Omental fat pad (tissue), 3 donors: ENCODE measurements at regions not wholly inside any gene's neighbourhood (a gene's known extent, or its start where the extent isn't known, plus 50 kb on each side); places are given as distances from the start of the nearest gene placed in this dataset.

Source experiments
- ATAC-seq: fragments of 150-250 bp; one replicate; pipeline ENCODE4 v1.9.1; 2016; ENCODE audit warnings: mild to moderate bottlenecking, moderate library complexity; ENCODE audit not compliant: low FRiP score
- DNase-seq: peaks from one replicate; pipeline ENCODE4 v3.0.0-alpha.2; 2019; ENCODE audit warnings: low spot score
- CTCF ChIP-seq, 3 donors: fragments of 450-650 bp; IDR thresholded peaks; one replicate each; pipeline ENCODE4 v1.5.1; 2016 to 2017; ENCODE audit warnings: antibody characterized with exemption in 3 of 3, mild to moderate bottlenecking in 3 of 3, moderate library complexity in 2 of 3

GRCh38 chr5:147997486-147997885, 66.3 kb upstream of the SPINK5 start:
- no peak for ATAC-seq

GRCh38 chr5:147996379-147996778, 67.4 kb upstream of the SPINK5 start:
- DNase-seq, result no peak
- no peak for TF ChIP-seq CTCF (IDR thresholded peaks at IDR 0.05)
- ATAC-seq, result no peak

More at GRCh38 chr5:147997486-147997885, 66.3 kb upstream of the SPINK5 start:
- TF ChIP-seq CTCF (IDR thresholded peaks at IDR 0.05), result no peak
- DNase-seq, result no peak

DNA sequence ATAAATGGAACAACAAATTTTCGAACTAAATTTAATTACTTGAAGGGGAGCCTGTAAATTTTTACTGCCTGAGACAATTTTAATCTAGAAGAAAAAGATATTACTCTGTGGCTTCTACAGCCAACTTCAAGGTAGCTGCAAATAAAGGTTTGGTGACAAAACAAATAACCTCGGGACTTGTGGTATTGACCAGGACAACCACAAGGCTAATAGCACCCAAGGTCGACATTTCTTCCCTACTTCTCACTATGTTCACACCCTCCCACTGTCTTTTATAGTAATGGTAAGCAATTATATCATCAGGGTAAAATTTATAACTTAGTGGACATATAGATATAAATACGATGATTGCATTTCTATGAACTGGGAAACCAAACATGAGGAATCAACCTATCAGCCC, 67.9 kb upstream of the SPINK5 start:
- ATAC-seq (no peak), DNase-seq (no peak)
- TF ChIP-seq CTCF (IDR thresholded peaks at IDR 0.05), result no peak

- ATAC-seq, result no peak
- no peak for TF ChIP-seq CTCF (IDR thresholded peaks at IDR 0.05)
- DNase-seq, result no peak
Measured at GRCh38 chr5:147989994-147990393, 73.8 kb upstream of the SPINK5 start.

- DNase-seq, result no peak
- no peak for TF ChIP-seq CTCF (IDR thresholded peaks at IDR 0.05)
- no peak for ATAC-seq
Measured at GRCh38 chr5:147989239-147989638, 74.5 kb upstream of the SPINK5 start.

GRCh38 chr5:147986134-147986757, 77.5 kb upstream of the SPINK5 start:
- ATAC-seq, result no peak
- no peak for TF ChIP-seq CTCF (IDR thresholded peaks at IDR 0.05)
- DNase-seq, result no peak

GRCh38 chr5:147985608-147986007, 78.2 kb upstream of the SPINK5 start:
- no peak for ATAC-seq

More at GRCh38 chr5:147985608-147986007, 78.2 kb upstream of the SPINK5 start:
- no peak for DNase-seq
- no peak for TF ChIP-seq CTCF (IDR thresholded peaks at IDR 0.05)
